Endothelial cell (in vitro differentiated cells): ENCODE measurements at regions not wholly inside any gene's neighbourhood (a gene's known extent, or its start where the extent isn't known, plus 50 kb on each side); places are given as distances from the start of the nearest gene placed in this dataset.

Experiments
- DNase-seq: peaks from one replicate; pipeline ENCODE4 v3.0.0; 2021; ENCODE audit warnings: low spot score
- H3K27ac Mint-ChIP-seq: one replicate; pipeline ENCODE4 v1.8.0; 2021; ENCODE audit warnings: mixed read lengths, inconsistent platforms; ENCODE audit not compliant: unreplicated experiment
- H3K27me3 Mint-ChIP-seq: one replicate; pipeline ENCODE4 v1.8.0; 2021; ENCODE audit warnings: mild to moderate bottlenecking, moderate library complexity, mixed read lengths, inconsistent platforms; ENCODE audit not compliant: unreplicated experiment
- H3K36me3 Mint-ChIP-seq: one replicate; pipeline ENCODE4 v1.8.0; 2021; ENCODE audit warnings: mild to moderate bottlenecking, low read depth, mixed read lengths, inconsistent platforms; ENCODE audit not compliant: unreplicated experiment
- H3K4me1 Mint-ChIP-seq: one replicate; pipeline ENCODE4 v1.8.0; 2021; ENCODE audit warnings: mild to moderate bottlenecking, mixed read lengths, inconsistent platforms; ENCODE audit not compliant: unreplicated experiment
- H3K4me3 Mint-ChIP-seq: one replicate; pipeline ENCODE4 v1.8.0; 2021; ENCODE audit warnings: mild to moderate bottlenecking, mixed read lengths, inconsistent platforms; ENCODE audit not compliant: unreplicated experiment
- H3K9me3 Mint-ChIP-seq: one replicate; pipeline ENCODE4 v1.8.0; 2021; ENCODE audit warnings: mixed read lengths, inconsistent platforms; ENCODE audit not compliant: unreplicated experiment
- TF ChIP-seq, protein P1 (sequence below): fragments of 200-600 bp; sonication (generic); IDR thresholded peaks from one replicate; pipeline ENCODE4 v1.5.0; 2021; ENCODE audit warnings: antibody characterized with exemption; ENCODE audit not compliant: unreplicated experiment

DNA sequence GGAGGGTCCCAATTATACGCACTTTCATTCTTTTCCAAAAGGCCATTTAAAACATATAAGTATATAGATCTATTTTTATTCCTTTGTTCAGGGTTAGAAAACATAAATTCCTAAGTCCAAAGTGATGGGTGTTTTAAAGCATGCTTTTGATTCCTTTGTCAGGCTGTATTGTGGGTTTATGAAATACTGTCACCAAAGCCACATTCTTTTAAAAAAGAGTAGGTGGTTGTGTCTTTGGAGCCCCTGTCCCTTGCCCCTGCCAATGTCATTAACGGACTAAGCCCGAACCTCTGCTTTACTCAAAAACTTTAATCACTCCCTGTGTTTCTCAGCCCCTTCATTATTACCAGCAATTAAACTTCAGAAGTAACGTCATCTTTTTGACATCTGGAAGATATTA lies 104.9 kb upstream of the APCDD1 start:
- no peak overlapping the region for H3K4me3 Mint-ChIP-seq
- no peaks in the 10 kb centered on the region for H3K9me3 Mint-ChIP-seq
- TF ChIP-seq, protein P1, sequence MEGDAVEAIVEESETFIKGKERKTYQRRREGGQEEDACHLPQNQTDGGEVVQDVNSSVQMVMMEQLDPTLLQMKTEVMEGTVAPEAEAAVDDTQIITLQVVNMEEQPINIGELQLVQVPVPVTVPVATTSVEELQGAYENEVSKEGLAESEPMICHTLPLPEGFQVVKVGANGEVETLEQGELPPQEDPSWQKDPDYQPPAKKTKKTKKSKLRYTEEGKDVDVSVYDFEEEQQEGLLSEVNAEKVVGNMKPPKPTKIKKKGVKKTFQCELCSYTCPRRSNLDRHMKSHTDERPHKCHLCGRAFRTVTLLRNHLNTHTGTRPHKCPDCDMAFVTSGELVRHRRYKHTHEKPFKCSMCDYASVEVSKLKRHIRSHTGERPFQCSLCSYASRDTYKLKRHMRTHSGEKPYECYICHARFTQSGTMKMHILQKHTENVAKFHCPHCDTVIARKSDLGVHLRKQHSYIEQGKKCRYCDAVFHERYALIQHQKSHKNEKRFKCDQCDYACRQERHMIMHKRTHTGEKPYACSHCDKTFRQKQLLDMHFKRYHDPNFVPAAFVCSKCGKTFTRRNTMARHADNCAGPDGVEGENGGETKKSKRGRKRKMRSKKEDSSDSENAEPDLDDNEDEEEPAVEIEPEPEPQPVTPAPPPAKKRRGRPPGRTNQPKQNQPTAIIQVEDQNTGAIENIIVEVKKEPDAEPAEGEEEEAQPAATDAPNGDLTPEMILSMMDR: no peak
- H3K27ac Mint-ChIP-seq: no peak overlapping the region
- no peaks in the 10 kb centered on the region for H3K4me1 Mint-ChIP-seq
- DNase-seq: no peak
- no peaks in the 10 kb centered on the region for H3K36me3 Mint-ChIP-seq
- H3K27me3 Mint-ChIP-seq: no peaks in the 10 kb centered on the region

- DNase-seq: no peak
- Mint-ChIP-seq H3K27ac (no peak overlapping the region), H3K36me3 (peaks cover under 1% of the 10 kb centered on the region), H3K4me1 (no peaks in the 10 kb centered on the region), H3K27me3 (no peaks in the 10 kb centered on the region), H3K9me3 (no peaks in the 10 kb centered on the region), H3K4me3 (no peak overlapping the region)
- TF ChIP-seq, protein P1: no peak
Observed at GRCh38 chr18:10350661-10351060, 103.8 kb upstream of the APCDD1 start.

DNA sequence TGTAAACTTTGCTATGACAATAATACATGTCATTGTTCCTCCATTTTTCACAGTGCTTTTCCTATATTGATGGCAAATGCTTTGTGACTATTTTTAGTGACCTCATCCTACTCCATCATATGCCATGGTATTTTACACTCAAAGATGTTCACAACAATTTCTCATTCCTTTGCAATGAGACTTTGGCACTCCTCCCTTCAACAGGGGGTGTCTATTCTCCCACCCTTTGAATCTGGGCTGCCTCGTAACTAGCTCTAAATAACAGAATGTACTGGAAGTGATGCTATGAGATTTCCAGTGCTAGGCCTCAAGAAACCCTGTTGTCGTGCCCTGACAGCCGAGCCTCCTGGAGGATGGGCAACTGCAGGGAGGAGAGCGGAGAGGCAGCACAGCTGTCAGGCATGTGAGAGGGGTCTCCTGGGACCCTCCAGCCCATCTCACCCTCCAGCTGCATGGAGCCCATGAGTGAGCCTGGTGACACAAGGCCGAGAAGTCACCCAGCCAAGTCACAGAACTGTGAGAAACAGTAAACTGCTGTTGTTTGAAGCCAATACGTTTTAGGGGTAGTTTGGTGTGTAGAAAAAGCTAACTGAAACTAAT lies 103.1 kb upstream of the APCDD1 start:
- no peaks in the 10 kb centered on the region for H3K9me3 Mint-ChIP-seq
- no peak overlapping the region for H3K4me3 Mint-ChIP-seq
- H3K27ac Mint-ChIP-seq: no peak overlapping the region
- H3K36me3 Mint-ChIP-seq: peaks cover 7% of the 10 kb centered on the region
- no peak for DNase-seq
- TF ChIP-seq, protein P1: no peak
- H3K4me1 Mint-ChIP-seq: no peaks in the 10 kb centered on the region
- no peaks in the 10 kb centered on the region for H3K27me3 Mint-ChIP-seq

DNA sequence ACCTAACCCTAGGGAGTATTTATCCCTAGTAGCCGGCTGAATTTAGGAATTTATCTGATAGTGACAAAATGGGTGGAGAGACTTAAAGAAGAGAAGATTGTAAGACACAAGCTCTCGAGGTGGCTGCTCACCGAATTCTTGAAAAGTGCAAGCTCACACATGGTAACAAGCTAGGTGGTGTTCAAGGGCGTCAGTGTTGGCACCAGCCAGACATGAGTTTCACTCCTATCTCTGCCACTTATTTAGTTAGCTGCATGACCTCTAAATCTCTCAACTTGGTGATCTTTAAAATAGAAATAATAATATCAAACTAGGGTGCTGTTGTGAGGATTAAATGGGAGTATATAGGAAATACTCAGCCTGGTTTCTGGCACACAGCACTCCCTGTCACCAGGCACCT lies 102.6 kb upstream of the APCDD1 start:
- no peak overlapping the region for H3K27ac Mint-ChIP-seq
- DNase-seq: no peak
- TF ChIP-seq, protein P1: no peak
- no peaks in the 10 kb centered on the region for H3K9me3 Mint-ChIP-seq
- H3K4me1 Mint-ChIP-seq: no peaks in the 10 kb centered on the region
- no peaks in the 10 kb centered on the region for H3K27me3 Mint-ChIP-seq
- H3K4me3 Mint-ChIP-seq: no peak overlapping the region
- H3K36me3 Mint-ChIP-seq: peaks cover 11% of the 10 kb centered on the region

DNA sequence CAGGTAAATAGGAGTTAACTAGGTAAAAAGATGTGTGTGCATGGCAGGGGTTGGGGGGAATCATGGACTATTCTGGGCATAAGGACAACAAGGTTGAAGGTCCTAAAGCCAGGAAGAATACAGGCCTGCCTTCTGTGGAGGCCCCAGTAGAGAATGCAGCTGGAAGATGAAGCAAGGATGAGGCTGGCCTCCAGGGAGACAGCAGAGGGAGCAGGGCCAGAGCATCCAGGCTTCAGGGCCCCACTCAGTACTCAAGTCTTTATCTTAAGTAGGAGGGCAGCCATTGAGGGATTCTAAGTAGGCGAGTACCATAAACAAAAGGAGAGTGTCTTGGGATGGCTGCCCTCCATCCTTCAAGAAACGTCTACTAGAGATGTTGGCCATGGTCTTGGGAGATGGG lies 101.8 kb upstream of the APCDD1 start:
- DNase-seq: no peak
- Mint-ChIP-seq H3K4me3 (no peak overlapping the region), H3K4me1 (no peaks in the 10 kb centered on the region), H3K36me3 (peaks cover 17% of the 10 kb centered on the region), H3K27ac (no peak overlapping the region), H3K27me3 (no peaks in the 10 kb centered on the region), H3K9me3 (peaks cover 5% of the 10 kb centered on the region)
- TF ChIP-seq, protein P1: no peak
